H54 (cell line): ENCODE measurements at regions not wholly inside any gene's neighbourhood (a gene's known extent, or its start where the extent isn't known, plus 50 kb on each side); places are given as distances from the start of the nearest gene placed in this dataset.

ENCODE experiments used
- DNase-seq: peaks from one replicate; pipeline ENCODE4 v3.0.0; 2011; ENCODE audit warnings: low spot score, mixed read lengths; ENCODE audit not compliant: insufficient read length
- FAIRE-seq: peaks from 3 replicates; lab custom pipeline; 2011; peaks lifted over from hg19 to GRCh38; lab: Jason Lieb, UNC
- POLR2A ChIP-seq: IDR thresholded peaks from 2 replicates; pipeline ENCODE4 v1.6.1; 2011; ENCODE audit warnings: low read depth, mild to moderate bottlenecking, low read length

DNA sequence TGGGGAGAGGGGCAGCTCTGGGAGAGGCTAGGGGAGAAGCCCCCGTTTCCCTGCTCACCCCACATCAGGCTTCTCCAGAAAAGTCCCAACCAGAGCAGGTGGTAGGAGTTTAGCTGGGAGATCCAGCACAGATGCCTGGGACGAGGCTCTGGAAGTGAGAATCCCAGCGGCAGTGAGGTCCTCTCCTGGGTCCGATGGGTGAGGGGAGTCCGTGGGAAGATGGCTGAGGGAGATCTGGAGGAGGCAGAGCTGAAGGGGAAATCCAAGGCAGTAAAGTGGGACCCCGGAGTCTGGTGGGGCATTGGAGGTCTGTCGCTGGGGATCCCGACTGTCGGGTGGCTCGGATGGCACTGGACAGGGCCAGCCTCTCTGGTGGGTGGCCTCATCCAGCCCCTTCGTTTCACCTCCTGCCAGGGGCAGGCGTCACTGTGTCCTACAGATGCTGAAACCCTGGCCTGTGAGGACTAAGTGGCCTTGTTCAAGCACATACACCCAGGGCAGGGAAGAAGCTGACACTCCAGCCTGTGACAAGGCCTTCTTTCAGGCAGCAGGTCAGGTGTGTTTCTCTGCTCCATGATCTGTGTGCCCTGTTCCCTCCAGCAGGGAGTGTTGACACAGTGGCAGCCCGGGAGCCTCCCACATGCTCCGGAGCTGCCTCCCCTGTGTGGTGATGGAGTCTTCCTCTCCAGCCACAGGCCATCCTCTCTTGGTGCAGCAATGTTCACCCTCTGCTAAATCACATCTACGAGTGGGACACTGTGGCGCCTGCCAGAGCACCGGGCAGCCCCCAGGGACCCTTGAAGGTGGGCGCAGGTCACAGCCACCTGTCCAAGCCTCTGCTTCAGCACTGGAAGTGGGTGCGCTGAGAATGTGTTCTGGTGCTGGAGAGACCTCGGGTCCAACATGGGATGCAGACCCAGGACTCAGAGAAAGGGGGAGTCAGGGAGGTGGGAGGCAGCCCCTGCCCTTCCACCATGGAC lies 850.8 kb downstream of the BRD1 start:
- DNase-seq (no peak), FAIRE-seq (no peak)
- TF ChIP-seq POLR2A: no peak

DNA sequence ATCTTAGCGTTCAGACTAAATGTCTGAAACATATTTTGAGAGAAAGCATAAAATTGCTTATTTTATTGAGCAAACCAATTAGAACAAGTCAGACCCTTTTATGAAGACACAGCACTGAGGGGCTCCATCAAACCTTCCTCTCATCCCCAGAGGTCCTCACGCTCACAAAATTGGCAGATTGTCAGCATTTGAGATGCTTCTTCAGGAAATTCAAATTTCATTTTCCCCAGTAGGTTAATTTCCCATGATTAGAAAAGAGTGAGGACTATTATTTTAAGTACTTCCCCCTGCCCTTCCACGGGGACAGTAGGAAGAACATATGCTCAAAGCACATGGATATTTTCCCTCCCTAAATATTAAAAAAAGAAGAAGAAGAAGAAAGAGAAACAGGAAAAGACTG lies 851.8 kb downstream of the BRD1 start:
- DNase-seq (no peak), FAIRE-seq (no peak)
- no peak for TF ChIP-seq POLR2A

DNA sequence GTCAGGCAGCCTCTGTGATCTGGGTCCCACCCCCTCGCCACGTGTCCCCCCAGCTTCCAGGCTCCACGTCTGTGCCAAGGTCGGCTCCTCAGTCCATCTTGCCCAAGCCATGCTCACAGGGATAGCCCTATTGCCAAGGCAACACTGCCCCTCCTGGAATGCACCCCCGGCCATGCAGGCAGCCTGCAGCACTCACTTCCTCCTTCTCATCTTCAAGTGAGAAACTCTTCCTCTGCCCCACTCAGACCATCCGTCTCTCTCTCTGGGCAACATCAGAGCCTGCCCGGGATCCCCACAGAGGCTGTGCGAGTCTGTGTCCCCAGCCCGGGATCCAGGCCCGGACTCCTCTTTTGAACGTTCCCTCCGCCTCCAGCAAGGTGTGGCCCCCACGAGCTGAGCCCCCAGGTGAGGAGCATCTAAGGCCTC lies 852.3 kb downstream of the BRD1 start:
- TF ChIP-seq POLR2A: no peak
- DNase-seq (no peak), FAIRE-seq (no peak)

DNA sequence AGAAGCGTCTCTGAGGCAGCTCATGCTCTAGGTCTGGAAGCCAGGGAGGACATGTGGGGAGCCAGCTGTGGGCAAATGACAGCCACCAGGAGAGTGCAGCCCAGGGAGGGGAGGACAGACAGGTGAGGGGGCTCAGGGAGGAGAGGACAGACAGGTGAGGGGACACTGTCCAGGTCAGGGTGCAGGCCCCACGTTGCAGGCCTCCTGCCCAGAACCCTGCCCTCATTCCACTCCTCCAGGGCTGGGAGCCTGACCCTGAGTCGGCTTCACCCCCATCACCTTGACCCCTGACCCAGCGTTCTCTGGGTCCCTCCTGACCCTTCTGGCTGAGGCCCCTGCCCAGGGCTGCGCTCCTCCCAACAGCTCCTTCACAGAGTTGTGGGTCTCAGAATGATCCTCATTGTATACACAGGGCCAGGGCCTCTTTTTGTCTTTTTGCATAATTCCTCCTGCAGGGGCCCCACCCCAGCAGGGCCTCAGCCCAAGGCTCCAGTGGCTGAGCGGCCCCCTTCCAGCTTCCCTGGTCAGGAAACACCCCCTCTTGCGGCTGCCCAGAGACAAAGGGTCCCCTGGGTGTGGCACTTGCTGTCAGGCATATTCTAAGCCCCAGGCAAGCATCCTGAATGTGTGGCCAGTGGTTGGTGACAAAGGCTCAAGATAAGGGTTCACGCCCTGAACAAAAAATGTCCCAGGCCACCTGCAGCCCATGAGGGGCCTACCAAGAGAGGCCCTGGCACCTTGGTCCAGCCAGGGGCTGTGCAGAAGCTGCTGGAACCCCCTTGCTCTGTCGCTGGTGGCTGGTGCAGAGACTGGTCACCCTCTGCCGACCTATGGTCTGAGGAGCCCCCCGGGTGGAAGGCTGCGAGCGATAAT lies 853.0 kb downstream of the BRD1 start:
- DNase-seq (no peak), FAIRE-seq (no peak)
- TF ChIP-seq POLR2A: no peak

DNA sequence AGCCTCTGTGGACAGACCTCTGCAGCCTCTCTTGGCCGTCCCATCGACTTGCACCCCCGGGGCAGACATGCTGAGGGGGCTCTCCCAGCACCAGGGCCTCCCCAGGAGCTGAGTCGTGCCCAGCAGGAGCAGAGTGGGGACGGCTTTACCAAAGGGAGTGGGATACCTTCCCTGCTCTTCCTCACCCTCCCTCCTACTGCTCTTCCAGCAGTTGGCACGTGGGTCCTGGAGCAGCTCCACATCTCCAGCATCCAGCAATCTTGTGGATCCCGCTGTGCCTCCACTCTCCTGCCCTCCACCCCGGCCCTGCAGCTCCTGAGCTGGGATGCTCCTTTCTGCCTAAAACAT lies 854.0 kb downstream of the BRD1 start:
- FAIRE-seq (no peak), DNase-seq (no peak)

DNA sequence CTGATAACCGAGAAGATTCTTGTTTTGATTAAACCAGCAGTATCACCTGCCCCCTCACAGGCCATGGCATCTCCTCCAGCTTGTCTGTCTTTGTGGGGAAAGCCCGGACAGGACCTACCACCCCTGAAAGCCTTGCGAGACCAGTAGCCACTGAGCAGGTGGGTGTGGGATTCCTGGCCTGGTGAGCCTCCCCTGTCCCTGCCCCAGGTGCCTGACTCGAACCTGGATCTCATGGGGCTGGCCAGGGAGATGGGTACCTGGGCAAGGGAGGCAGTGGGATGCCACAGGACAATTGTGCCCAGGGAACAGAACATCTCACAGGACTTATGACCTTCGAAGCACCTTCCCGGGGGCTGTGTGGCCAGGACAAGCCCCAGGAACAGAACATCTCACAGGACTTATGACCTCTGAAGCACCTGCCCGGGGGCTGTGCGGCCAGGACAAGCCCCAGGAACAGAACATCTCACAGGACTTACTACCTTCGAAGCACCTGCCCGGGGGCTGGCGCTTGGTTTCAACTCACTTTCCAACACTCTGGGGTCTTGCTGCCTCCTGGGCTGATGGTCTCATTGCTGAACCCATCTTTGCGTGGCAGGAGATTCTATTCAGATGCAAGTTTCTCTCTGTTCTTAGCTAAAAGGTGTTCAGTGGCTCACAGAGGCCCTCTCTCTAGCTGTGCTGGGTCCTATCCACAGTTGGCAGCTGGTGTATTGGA lies 854.5 kb downstream of the BRD1 start:
- TF ChIP-seq POLR2A: no peak
- DNase-seq: no peak
- no peak for FAIRE-seq

More for the DNA sequence above, 854.0 kb downstream of the BRD1 start:
- no peak for TF ChIP-seq POLR2A

DNA sequence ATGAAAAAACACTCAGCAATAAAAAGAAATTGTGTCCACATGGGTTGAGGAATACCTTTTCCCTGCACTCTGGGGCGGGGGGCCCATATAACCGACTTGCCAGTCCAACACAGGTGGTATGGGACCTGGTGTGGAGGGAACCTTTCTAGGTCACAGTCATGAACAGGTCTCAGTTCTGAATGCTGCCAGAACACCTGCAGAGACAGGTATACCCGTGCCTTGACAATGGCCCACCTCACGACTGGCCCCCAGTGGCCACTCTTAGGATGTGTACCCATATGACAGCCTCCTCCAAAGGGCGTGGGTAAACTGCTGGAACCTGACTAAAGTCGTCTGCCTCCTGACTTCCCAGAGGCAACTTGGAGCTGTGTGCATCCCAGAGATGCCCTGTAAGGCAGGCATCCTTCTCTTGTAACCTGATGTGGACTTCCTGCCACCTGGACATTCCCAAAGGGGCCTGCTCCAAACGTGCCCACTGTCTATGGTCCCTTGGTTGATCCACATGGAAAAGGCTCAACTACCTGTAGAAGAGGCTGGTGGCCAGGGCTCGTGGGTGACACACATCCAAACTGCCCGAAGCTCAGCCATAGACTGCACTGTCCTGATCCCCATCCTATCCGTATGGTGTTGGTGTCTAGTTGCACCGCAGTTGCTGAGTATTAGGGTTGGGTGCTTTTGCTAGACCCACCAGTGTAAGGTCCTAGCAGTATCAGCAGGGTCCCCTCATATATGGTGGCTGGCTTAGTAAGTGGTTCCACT lies 859.3 kb downstream of the BRD1 start:
- DNase-seq: no peak
- no peak for TF ChIP-seq POLR2A
- no peak for FAIRE-seq

DNA sequence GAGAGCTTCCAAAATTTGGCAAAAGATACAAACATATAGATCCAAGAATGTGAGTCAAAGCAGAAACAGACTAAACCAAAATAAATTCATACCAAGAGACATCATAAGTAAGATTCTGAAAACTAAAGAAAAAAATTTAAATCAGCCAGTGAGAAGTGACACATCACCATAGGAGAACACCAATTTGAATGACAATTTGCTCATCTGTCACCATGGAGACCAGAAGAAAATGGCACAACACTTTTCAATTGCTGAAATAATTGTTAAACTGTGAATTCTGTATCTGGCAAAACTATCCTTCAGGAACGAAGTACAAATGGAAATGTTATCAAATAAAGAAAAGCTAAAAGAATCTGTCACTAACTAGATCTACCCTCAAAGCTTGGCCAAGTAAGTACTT lies 864.3 kb downstream of the BRD1 start:
- DNase-seq (no peak), FAIRE-seq (no peak)
- no peak for TF ChIP-seq POLR2A

DNA sequence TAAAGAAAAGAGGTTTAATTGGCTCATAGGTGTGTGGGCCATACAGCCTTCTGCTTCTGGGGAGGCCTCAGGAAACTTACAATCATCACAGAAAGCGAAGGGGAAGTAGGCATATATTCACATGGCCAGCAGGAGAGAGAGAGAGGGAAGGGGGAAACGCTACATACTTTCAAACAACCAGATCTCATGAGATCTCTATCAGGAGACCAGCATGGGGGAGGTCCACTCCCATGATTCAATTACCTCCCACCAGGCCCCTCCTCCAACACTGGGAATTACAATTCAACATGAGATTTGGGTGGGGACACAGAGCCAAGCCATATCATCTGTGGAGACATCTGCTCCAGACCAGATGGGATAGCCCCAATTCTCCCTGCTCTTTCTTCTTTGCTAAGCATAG lies 866.0 kb downstream of the BRD1 start:
- FAIRE-seq: no peak
- no peak for TF ChIP-seq POLR2A

DNA sequence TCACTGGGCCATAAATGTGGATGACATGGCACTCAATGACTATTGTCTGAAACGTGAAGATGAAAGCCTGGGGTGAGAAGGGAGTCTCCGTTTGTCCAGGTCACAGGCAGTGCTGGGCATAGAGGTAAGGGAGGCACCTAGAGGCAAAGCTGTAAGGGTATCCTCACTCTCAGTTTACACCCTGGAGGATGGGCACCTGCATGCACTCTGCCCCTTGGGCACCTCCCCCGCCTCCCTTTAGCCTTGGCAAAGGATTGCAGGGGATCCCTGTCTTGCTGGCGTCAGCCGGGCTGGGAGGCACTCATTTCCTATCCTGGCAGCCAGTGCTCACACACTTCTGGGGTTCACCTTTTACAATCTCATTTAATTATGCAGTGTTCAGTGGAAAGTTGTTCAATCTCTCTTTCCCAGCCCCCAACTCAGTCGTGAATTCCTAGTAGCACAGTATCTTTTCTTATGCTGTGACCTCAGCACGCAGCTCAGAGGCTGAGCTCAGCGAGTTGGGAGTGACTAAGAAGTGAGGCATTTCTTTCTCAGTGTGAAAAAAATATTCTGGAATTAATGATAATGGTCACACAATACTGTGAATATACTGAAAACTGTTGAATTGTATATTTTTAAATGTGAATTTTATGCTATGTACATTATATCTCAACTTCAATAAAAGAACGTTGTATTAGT lies 866.6 kb downstream of the BRD1 start:
- FAIRE-seq: no peak
- DNase-seq: no peak
- TF ChIP-seq POLR2A: no peak

More for the DNA sequence above, 866.0 kb downstream of the BRD1 start:
- no peak for DNase-seq

DNA sequence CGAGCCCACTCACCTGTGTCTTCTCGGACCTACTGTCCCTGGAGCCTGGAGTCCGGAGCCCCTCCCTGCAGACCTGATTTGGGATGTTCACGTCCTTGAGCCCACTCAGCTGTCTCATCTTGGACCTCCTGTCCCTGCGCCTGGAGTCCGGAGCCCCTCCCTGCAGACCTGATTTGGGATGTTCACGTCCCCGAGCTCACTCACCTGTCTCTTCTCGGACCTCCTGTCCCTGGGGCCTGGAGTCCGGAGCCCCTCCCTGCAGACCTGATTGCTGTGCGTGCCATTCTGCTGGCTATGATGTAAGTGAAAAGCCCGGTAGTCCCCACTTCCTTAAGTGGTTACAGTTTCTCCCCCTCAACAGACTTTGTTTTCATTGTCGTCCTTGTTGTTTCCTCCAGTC lies 867.1 kb downstream of the BRD1 start:
- FAIRE-seq: no peak
- TF ChIP-seq POLR2A: no peak

DNA sequence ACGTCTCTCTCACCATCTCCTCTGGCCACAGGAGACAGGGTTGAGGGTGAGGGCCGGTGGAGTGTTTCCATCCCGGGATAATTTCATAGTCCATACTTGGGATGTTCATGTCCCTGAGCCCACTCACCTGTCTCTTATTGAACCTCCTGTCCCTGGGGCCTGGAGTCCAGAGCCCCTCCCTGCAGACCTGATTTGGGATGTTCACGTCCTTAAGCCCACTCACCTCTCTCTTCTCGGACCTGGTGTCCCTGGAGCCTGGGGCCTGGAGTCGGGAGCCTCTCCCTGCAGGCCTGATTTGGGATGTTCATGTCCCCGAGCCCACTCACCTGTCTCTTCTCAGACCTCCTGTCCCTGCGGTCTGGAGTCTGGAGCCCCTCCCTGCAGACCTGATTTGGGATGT lies 868.2 kb downstream of the BRD1 start:
- TF ChIP-seq POLR2A: no peak
- FAIRE-seq (no peak), DNase-seq (no peak)

More for the DNA sequence above, 867.1 kb downstream of the BRD1 start:
- no peak for DNase-seq
